Psoas muscle (tissue), 7 donors: ENCODE measurements at regions not wholly inside any gene's neighbourhood (a gene's known extent, or its start where the extent isn't known, plus 50 kb on each side); places are given as distances from the start of the nearest gene placed in this dataset.

Experiments
- ATAC-seq, 4 donors: fragments of 200-7000 bp; cut with Tn5 transposase; one replicate each; pipeline ENCODE4 v1.9.1; 2020; ENCODE audit warnings: moderate library complexity in 3 of 4, mild to moderate bottlenecking in 2 of 4
- DNase-seq, 2 donors: peaks; one replicate each; pipeline ENCODE4 v3.0.0-alpha.2; 2020
- H3K27ac ChIP-seq: fragments of 200-600 bp; one replicate; pipeline ENCODE4 v1.8.0; 2022
- H3K27me3 ChIP-seq, 3 donors: fragments of 200-600 bp in 1 of 3; one replicate each; pipeline versions ENCODE4 v1.6.1 to v1.8.0; 2013 to 2022; ENCODE audit warnings: low read length in 2 of 3, mild to moderate bottlenecking in 2 of 3, moderate library complexity in 1 of 3; ENCODE audit not compliant: insufficient read depth in 3 of 3
- H3K36me3 ChIP-seq, 2 donors: fragments of 200-600 bp in 1 of 2; one replicate each; pipeline versions ENCODE4 v1.6.1 to v1.8.0; 2013 to 2022; ENCODE audit warnings: low read depth in 1 of 2, mild to moderate bottlenecking in 1 of 2, moderate library complexity in 1 of 2; ENCODE audit not compliant: insufficient read depth in 1 of 2
- H3K4me1 ChIP-seq: fragments of 200-600 bp; one replicate; pipeline ENCODE4 v1.8.0; 2022
- H3K4me3 ChIP-seq: fragments of 200-600 bp; one replicate; pipeline ENCODE4 v1.8.0; 2022; ENCODE audit warnings: mild to moderate bottlenecking
- H3K9me3 ChIP-seq: fragments of 200-600 bp; one replicate; pipeline ENCODE4 v1.8.0; 2022
- WGBS, 3 donors: extraction: QIAGEN DNeasy Blood & Tissue Kit; methylation state at CpG; one replicate each; pipeline versions ENCODE4 v1.1.6 to v1.1.7; 2013; 5-methylcytosine and 5-hydroxymethylcytosine counted together
- intact Hi-C, 2 donors: fragments of 100-400 bp; cut with DNase I; formaldehyde crosslinking; loops; one replicate each; pipeline versions ENCODE4 v1.11.0 to v1.14.2; 2022
- TF ChIP-seq, protein P1 (sequence below): fragments of 200-600 bp; IDR thresholded peaks from one replicate; pipeline ENCODE4 v1.8.0; 2022; ENCODE audit warnings: antibody characterized with exemption
- donor health status: healthy with polysubstance abuse.
- donor health status: DM: no; HTN: no; CAD: no; lungs with moderate emphysema.
- donor health status: Bipolar disorder and iron deficiency.
- donor health status: healthy.
- donor health status: DM: yes; HTN: yes; CAD: no.
- donor health status: DM: no; HTN: no; CAD: no.
- donor health status: DM: yes; HTN: yes; CAD: no.

DNA sequence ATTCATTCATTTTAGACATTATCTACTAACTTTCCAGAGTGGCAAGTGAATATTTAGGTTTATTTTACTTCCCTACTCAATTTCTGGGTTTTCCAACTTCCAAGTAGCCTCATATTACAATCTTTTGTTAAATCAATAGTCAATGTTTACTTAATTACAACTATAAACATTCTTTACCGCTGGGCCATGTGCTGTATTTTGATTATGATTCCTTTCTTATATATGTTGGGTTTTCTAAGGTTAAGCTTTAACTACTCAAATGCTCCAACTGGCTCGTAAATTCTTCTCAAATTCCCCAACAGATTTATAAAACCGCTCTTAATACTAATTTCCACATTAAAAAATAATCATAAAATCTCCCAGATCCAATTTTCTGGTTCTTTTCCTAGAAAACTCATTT is 110.1 kb upstream of the ABCA1 start:
- Histone ChIP-seq H3K27me3 (no peaks in the 10 kb centered on the region), H3K36me3 (no peaks in the 10 kb centered on the region), H3K9me3 (no peaks in the 10 kb centered on the region), H3K27ac (no peak overlapping the region), H3K4me1 (peaks cover 11% of the 10 kb centered on the region), H3K4me3 (no peak overlapping the region)
- TF ChIP-seq, protein P1, sequence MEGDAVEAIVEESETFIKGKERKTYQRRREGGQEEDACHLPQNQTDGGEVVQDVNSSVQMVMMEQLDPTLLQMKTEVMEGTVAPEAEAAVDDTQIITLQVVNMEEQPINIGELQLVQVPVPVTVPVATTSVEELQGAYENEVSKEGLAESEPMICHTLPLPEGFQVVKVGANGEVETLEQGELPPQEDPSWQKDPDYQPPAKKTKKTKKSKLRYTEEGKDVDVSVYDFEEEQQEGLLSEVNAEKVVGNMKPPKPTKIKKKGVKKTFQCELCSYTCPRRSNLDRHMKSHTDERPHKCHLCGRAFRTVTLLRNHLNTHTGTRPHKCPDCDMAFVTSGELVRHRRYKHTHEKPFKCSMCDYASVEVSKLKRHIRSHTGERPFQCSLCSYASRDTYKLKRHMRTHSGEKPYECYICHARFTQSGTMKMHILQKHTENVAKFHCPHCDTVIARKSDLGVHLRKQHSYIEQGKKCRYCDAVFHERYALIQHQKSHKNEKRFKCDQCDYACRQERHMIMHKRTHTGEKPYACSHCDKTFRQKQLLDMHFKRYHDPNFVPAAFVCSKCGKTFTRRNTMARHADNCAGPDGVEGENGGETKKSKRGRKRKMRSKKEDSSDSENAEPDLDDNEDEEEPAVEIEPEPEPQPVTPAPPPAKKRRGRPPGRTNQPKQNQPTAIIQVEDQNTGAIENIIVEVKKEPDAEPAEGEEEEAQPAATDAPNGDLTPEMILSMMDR = no peak
- DNase-seq (no peak), ATAC-seq (no peak)
- WGBS, 3 donors = 56 to 82% (median 76%) methylated on average over 3 of the region's 3 CpGs
- intact Hi-C loops = no loop called here

DNA sequence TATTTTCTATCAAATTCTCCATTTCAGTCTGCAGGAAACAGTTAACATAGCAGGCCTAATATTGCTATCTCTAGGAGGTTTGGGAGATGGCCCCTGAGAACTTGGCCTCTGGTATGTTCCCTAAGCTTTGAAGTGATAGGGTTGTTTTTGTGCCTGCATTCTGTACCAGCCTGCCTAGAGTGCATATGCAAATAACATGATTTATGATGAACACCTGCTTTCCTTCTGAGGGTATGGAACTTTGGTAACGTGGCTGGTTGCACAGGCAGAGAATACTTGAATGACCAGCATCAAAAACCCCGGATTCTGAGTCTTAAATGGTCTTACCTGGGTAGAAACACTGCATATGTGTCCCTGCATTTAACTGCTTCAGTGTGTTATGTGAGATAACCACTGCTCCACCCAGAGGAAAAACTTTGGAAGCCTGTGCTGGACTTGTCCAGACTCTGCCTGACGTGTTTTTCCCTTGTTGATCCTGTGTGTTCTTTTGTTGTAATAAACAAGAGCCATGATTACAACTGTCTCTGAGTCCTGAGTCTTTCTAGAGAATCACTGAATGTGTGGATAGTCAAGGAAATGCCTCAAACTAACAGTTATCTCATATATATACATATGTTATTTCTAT is 111.3 kb upstream of the ABCA1 start:
- intact Hi-C loops = no loop called here
- peaks cover 19% of the 10 kb centered on the region for H3K4me1 ChIP-seq
- no peaks in the 10 kb centered on the region for H3K36me3 ChIP-seq
- no peaks in the 10 kb centered on the region for H3K9me3 ChIP-seq
- TF ChIP-seq, protein P1 = no peak
- DNase-seq (no peak), ATAC-seq (peak; percentile 56 to 77 (median 75))
- no peak overlapping the region for H3K4me3 ChIP-seq
- peak overlapping the region; percentile 66 for H3K27ac ChIP-seq
- 24 to 36% (median 29%) methylated on average over 3 of the region's 3 CpGs for WGBS, 3 donors
- no peaks in the 10 kb centered on the region for H3K27me3 ChIP-seq

- H3K9me3 ChIP-seq = no peaks in the 10 kb centered on the region
- TF ChIP-seq, protein P1 = no peak
- intact Hi-C loops = no loop called here
- DNase-seq (no peak), ATAC-seq (peak in 2 of 4 donors; percentile 58 to 63)
- H3K4me1 ChIP-seq = peaks cover 19% of the 10 kb centered on the region
- no peaks in the 10 kb centered on the region for H3K27me3 ChIP-seq
- H3K36me3 ChIP-seq = no peaks in the 10 kb centered on the region
- H3K27ac ChIP-seq = no peak overlapping the region
- 88 to 96% (median 91%) methylated on average over 3 of the region's 3 CpGs for WGBS, 3 donors
- H3K4me3 ChIP-seq = no peak overlapping the region
These were observed 115.5 kb upstream of the ABCA1 start for GRCh38 chr9:105043370-105043936.

GRCh38 chr9:105044518-105044917 is 116.6 kb upstream of the ABCA1 start:
- Histone ChIP-seq H3K9me3 (no peaks in the 10 kb centered on the region), H3K4me3 (no peak overlapping the region), H3K27me3 (no peaks in the 10 kb centered on the region), H3K4me1 (peaks cover 14% of the 10 kb centered on the region), H3K27ac (peak overlapping the region; percentile 41), H3K36me3 (no peaks in the 10 kb centered on the region)
- TF ChIP-seq, protein P1 = no peak
- 20 to 28% (median 20%) methylated on average over 2 of the region's 2 CpGs for WGBS, 3 donors
- no peak for DNase-seq
- peak in 2 of 4 donors; percentile 51 to 61 for ATAC-seq
- intact Hi-C loops = no loop called here
